ENCODE measurements at regions not wholly inside any gene's neighbourhood (a gene's known extent, or its start where the extent isn't known, plus 50 kb on each side); places are given as distances from the start of the nearest gene placed in this dataset.

- H3K36me3 ChIP-seq, result no peaks in the 10 kb centered on the region
- H3K4me3 ChIP-seq, result no peak overlapping the region
- DNase-seq (ENCODE audit: low spot score in 2 of 2), result no peak
- no peaks in the 10 kb centered on the region for H3K27me3 ChIP-seq
- H3K9me3 ChIP-seq, result no peaks in the 10 kb centered on the region
- peak overlapping the region in 2 of 4 donors; percentile 42 to 46 for H3K27ac ChIP-seq
- peaks cover 0 to 15% (median 0%) of the 10 kb centered on the region in 4 donors for H3K4me1 ChIP-seq
- TF ChIP-seq POLR2A (IDR thresholded peaks at IDR 0.05), result no peak
- TF ChIP-seq CTCF (IDR thresholded peaks at IDR 0.05), result no peak
- TF ChIP-seq EP300 (IDR thresholded peaks at IDR 0.05), result no peak
- WGBS, 2 donors, result 29 to 31% methylated on average over 14 of the region's 14 CpGs
Measured at GRCh38 chr9:16069671-16070454, 517.0 kb downstream of the CCDC171 start.

- no peak for TF ChIP-seq POLR2A (IDR thresholded peaks at IDR 0.05)
- TF ChIP-seq CTCF (IDR thresholded peaks at IDR 0.05), result no peak
- no peak for TF ChIP-seq EP300 (IDR thresholded peaks at IDR 0.05)
Measured at GRCh38 chr9:16070455-16071145, 517.8 kb downstream of the CCDC171 start.

GRCh38 chr9:16071400-16071799, 518.6 kb downstream of the CCDC171 start:
- WGBS, 2 donors, result 80 to 88% methylated on average over 4 of the region's 4 CpGs
- Histone ChIP-seq H3K27me3 (no peaks in the 10 kb centered on the region), H3K36me3 (no peaks in the 10 kb centered on the region), H3K4me1 (peaks cover 0 to 15% (median 0%) of the 10 kb centered on the region in 4 donors), H3K9me3 (no peaks in the 10 kb centered on the region), H3K27ac (no peak overlapping the region), H3K4me3 (no peak overlapping the region)
- TF ChIP-seq POLR2A (IDR thresholded peaks at IDR 0.05) (no peak), EP300 (IDR thresholded peaks at IDR 0.05) (no peak), CTCF (IDR thresholded peaks at IDR 0.05) (no peak)
- no peak for DNase-seq (ENCODE audit: low spot score in 2 of 2)

More at GRCh38 chr9:16070455-16071145, 517.8 kb downstream of the CCDC171 start:
- H3K27ac ChIP-seq, result peak overlapping the region in 2 of 4 donors; percentile 42 to 46
- WGBS, 2 donors, result 65 to 76% methylated on average over 8 of the region's 8 CpGs
- H3K4me1 ChIP-seq, result peaks cover 0 to 15% (median 0%) of the 10 kb centered on the region in 4 donors
- no peaks in the 10 kb centered on the region for H3K36me3 ChIP-seq
- no peak overlapping the region for H3K4me3 ChIP-seq
- H3K9me3 ChIP-seq, result no peaks in the 10 kb centered on the region
- DNase-seq (ENCODE audit: low spot score in 2 of 2), result no peak
- no peaks in the 10 kb centered on the region for H3K27me3 ChIP-seq

GRCh38 chr9:16074963-16075362, 522.1 kb downstream of the CCDC171 start:
- H3K27me3 ChIP-seq, result no peaks in the 10 kb centered on the region
- WGBS, 2 donors, result 38 to 52% methylated on average over 2 of the region's 2 CpGs

More at GRCh38 chr9:16074963-16075362, 522.1 kb downstream of the CCDC171 start:
- Histone ChIP-seq H3K36me3 (no peaks in the 10 kb centered on the region), H3K9me3 (no peaks in the 10 kb centered on the region), H3K4me1 (peaks cover 0 to 8% (median 0%) of the 10 kb centered on the region in 4 donors), H3K4me3 (no peak overlapping the region), H3K27ac (no peak overlapping the region)
- no peak for TF ChIP-seq CTCF (IDR thresholded peaks at IDR 0.05)
- no peak for TF ChIP-seq POLR2A (IDR thresholded peaks at IDR 0.05)
- no peak for TF ChIP-seq EP300 (IDR thresholded peaks at IDR 0.05)
- no peak for DNase-seq (ENCODE audit: low spot score in 2 of 2)

All from tibial nerve (tissue), 4 donors.